CD4-positive, alpha-beta T cell treated with Interleukin-4 for 4 hours (primary cell): ENCODE measurements at regions not wholly inside any gene's neighbourhood (a gene's known extent, or its start where the extent isn't known, plus 50 kb on each side); places are given as distances from the start of the nearest gene placed in this dataset.

Experiments
- DNase-seq: peaks from one replicate; pipeline ENCODE4 v3.0.0-alpha.2; 2020

- no peak for DNase-seq
Observed at GRCh38 chr16:65998443-65998842, 368.0 kb upstream of the CDH5 start.

GRCh38 chr16:65994291-65994690 lies 372.2 kb upstream of the CDH5 start:
- DNase-seq = no peak

GRCh38 chr16:65991149-65991701 lies 375.3 kb upstream of the CDH5 start:
- no peak for DNase-seq

GRCh38 chr16:65989861-65990604 lies 376.5 kb upstream of the CDH5 start:
- no peak for DNase-seq

- DNase-seq = no peak
Observed at GRCh38 chr16:65988024-65988595, 378.4 kb upstream of the CDH5 start.

- no peak for DNase-seq
Observed at GRCh38 chr16:65984296-65984695, 382.2 kb upstream of the CDH5 start.

- no peak for DNase-seq
Observed at GRCh38 chr16:65981057-65981456, 385.4 kb upstream of the CDH5 start.

- no peak for DNase-seq
Observed at GRCh38 chr16:65975049-65975708, 391.3 kb upstream of the CDH5 start.

- DNase-seq = no peak
Observed at GRCh38 chr16:65967376-65967775, 399.1 kb upstream of the CDH5 start.

GRCh38 chr16:65965628-65966027 lies 400.9 kb upstream of the CDH5 start:
- DNase-seq = no peak

GRCh38 chr16:65964752-65965151 lies 401.7 kb upstream of the CDH5 start:
- DNase-seq = no peak

- no peak for DNase-seq
Observed at GRCh38 chr16:65961476-65962143, 404.9 kb upstream of the CDH5 start.

GRCh38 chr16:65959983-65960382 lies 406.5 kb upstream of the CDH5 start:
- DNase-seq = no peak

GRCh38 chr16:65958086-65958485 lies 408.4 kb upstream of the CDH5 start:
- DNase-seq = no peak

- DNase-seq = no peak
Observed at GRCh38 chr16:65956100-65956499, 410.4 kb upstream of the CDH5 start.

- DNase-seq = no peak
Observed at GRCh38 chr16:65954446-65954845, 412.0 kb upstream of the CDH5 start.

GRCh38 chr16:65950211-65950610 lies 416.3 kb upstream of the CDH5 start:
- no peak for DNase-seq

GRCh38 chr16:65948361-65948760 lies 418.1 kb upstream of the CDH5 start:
- no peak for DNase-seq

GRCh38 chr16:65947951-65948350 lies 418.5 kb upstream of the CDH5 start:
- DNase-seq = no peak

GRCh38 chr16:65945493-65945892 lies 421.0 kb upstream of the CDH5 start:
- no peak for DNase-seq

- DNase-seq = no peak
Observed at GRCh38 chr16:65944361-65944760, 422.1 kb upstream of the CDH5 start.

- DNase-seq = no peak
Observed at GRCh38 chr16:65940711-65941110, 425.8 kb upstream of the CDH5 start.

GRCh38 chr16:65938083-65938482 lies 428.4 kb upstream of the CDH5 start:
- no peak for DNase-seq

- DNase-seq = no peak
Observed at GRCh38 chr16:65937455-65937854, 429.0 kb upstream of the CDH5 start.
